ENCODE measurements at regions not wholly inside any gene's neighbourhood (a gene's known extent, or its start where the extent isn't known, plus 50 kb on each side); places are given as distances from the start of the nearest gene placed in this dataset.

- POLR2A ChIA-PET = no interaction called here
- no TSS peak for BruUV-seq (replicated peaks)
- intact Hi-C loops (cut with micrococcal nuclease; ENCODE audit: unreplicated experiment) (no loop called here), in situ Hi-C loops (cut with HindIII; ENCODE audit: low pct_unique_long_range_greater_than_20kb, low sequenced_read_pairs) (no loop called here)
- no peak overlapping the region for H3K27ac ChIP-seq (ENCODE audit: low read length)
- DNase-seq (ENCODE audit: low read depth, low spot score) (no peak), ATAC-seq (no peak)
- H3K36me3 ChIP-seq (ENCODE audit: control insufficient read depth, insufficient read depth, low read length) = no peaks in the 10 kb centered on the region
- no peaks in the 10 kb centered on the region for H3K4me1 ChIP-seq (ENCODE audit: control insufficient read depth, insufficient read depth, low read length)
- CTCF ChIA-PET = no interaction called here
- no peak overlapping the region for H3K4me3 ChIP-seq (ENCODE audit: low read depth in 2 of 2, low read length in 2 of 2)
- TF ChIP-seq, protein P1, sequence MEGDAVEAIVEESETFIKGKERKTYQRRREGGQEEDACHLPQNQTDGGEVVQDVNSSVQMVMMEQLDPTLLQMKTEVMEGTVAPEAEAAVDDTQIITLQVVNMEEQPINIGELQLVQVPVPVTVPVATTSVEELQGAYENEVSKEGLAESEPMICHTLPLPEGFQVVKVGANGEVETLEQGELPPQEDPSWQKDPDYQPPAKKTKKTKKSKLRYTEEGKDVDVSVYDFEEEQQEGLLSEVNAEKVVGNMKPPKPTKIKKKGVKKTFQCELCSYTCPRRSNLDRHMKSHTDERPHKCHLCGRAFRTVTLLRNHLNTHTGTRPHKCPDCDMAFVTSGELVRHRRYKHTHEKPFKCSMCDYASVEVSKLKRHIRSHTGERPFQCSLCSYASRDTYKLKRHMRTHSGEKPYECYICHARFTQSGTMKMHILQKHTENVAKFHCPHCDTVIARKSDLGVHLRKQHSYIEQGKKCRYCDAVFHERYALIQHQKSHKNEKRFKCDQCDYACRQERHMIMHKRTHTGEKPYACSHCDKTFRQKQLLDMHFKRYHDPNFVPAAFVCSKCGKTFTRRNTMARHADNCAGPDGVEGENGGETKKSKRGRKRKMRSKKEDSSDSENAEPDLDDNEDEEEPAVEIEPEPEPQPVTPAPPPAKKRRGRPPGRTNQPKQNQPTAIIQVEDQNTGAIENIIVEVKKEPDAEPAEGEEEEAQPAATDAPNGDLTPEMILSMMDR (IDR thresholded peaks at IDR 0.05) = no peak
- TF ChIP-seq POLR2AphosphoS5 (IDR thresholded peaks at IDR 0.05; ENCODE audit: low read depth, low read length) (no peak), SIN3A (IDR thresholded peaks at IDR 0.05; ENCODE audit: borderline replicate concordance, insufficient read depth, low read depth, low read length) (no peak), TCF7L2 (IDR thresholded peaks at IDR 0.05; ENCODE audit: low read depth, low read length) (no peak)
- TF ChIP-seq, protein P2, sequence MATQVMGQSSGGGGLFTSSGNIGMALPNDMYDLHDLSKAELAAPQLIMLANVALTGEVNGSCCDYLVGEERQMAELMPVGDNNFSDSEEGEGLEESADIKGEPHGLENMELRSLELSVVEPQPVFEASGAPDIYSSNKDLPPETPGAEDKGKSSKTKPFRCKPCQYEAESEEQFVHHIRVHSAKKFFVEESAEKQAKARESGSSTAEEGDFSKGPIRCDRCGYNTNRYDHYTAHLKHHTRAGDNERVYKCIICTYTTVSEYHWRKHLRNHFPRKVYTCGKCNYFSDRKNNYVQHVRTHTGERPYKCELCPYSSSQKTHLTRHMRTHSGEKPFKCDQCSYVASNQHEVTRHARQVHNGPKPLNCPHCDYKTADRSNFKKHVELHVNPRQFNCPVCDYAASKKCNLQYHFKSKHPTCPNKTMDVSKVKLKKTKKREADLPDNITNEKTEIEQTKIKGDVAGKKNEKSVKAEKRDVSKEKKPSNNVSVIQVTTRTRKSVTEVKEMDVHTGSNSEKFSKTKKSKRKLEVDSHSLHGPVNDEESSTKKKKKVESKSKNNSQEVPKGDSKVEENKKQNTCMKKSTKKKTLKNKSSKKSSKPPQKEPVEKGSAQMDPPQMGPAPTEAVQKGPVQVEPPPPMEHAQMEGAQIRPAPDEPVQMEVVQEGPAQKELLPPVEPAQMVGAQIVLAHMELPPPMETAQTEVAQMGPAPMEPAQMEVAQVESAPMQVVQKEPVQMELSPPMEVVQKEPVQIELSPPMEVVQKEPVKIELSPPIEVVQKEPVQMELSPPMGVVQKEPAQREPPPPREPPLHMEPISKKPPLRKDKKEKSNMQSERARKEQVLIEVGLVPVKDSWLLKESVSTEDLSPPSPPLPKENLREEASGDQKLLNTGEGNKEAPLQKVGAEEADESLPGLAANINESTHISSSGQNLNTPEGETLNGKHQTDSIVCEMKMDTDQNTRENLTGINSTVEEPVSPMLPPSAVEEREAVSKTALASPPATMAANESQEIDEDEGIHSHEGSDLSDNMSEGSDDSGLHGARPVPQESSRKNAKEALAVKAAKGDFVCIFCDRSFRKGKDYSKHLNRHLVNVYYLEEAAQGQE (IDR thresholded peaks at IDR 0.05; ENCODE audit: insufficient read depth in 1 of 2, low read depth in 2 of 2, low read length in 1 of 2) = no peak
- H3K9me3 ChIP-seq (ENCODE audit: control insufficient read depth, insufficient read depth, low read depth, low read length) = no peaks in the 10 kb centered on the region
- no peaks in the 10 kb centered on the region for H3K27me3 ChIP-seq (ENCODE audit: control insufficient read depth, insufficient read depth, low read length)
Measured at GRCh38 chr11:95324826-95325225, 93.8 kb upstream of the SESN3 start.

DNA sequence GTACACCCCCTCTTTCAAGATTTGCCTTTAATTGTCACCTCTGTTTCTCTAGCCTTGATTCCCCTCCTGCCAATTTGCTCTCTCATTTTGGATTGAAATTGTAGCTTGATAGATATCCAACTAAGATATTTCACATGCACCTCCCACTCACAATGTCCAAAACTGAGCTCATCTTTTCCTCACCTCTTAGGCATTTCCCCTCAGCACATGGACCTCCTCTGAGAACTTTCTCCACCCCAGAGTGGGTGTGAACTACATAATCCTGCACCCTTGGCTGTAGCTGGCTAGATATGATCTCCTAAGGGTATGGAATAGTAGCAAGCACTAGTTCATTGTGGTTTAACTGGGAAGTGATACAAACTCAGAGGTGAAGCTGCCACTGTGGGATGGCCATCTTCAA is 91.5 kb upstream of the SESN3 start:
- no peak for DNase-seq (ENCODE audit: low read depth, low spot score)
- no TSS peak for BruUV-seq (replicated peaks)
- POLR2A ChIA-PET = interaction anchor here (0.5 kb wide), 1 partner anchor 653 kb away, joined by 5 read pairs; no protein-coding TSS in a partner anchor

More for the DNA sequence above, 91.5 kb upstream of the SESN3 start:
- Histone ChIP-seq H3K36me3 (ENCODE audit: control insufficient read depth, insufficient read depth, low read length) (no peaks in the 10 kb centered on the region), H3K27ac (ENCODE audit: low read length) (no peak overlapping the region), H3K9me3 (ENCODE audit: control insufficient read depth, insufficient read depth, low read depth, low read length) (no peaks in the 10 kb centered on the region), H3K27me3 (ENCODE audit: control insufficient read depth, insufficient read depth, low read length) (no peaks in the 10 kb centered on the region), H3K4me3 (ENCODE audit: low read depth in 2 of 2, low read length in 2 of 2) (no peak overlapping the region), H3K4me1 (ENCODE audit: control insufficient read depth, insufficient read depth, low read length) (no peaks in the 10 kb centered on the region)
- CTCF ChIA-PET = no interaction called here
- in situ Hi-C loops (cut with HindIII; ENCODE audit: low pct_unique_long_range_greater_than_20kb, low sequenced_read_pairs) (no loop called here), intact Hi-C loops (cut with micrococcal nuclease; ENCODE audit: unreplicated experiment) (no loop called here)
- TF ChIP-seq, protein P1 (IDR thresholded peaks at IDR 0.05) = no peak
- no peak for ATAC-seq

All from Panc1 (cell line).